A204.1 (cell line): ENCODE measurements at regions not wholly inside any gene's neighbourhood (a gene's known extent, or its start where the extent isn't known, plus 50 kb on each side); places are given as distances from the start of the nearest gene placed in this dataset.

Experiments
- FAIRE-seq: peaks from 2 replicates; lab custom pipeline; 2012; peaks lifted over from hg19 to GRCh38; lab: Jason Lieb, UNC

GRCh38 chr5:3957658-3958057 is 362.0 kb downstream of the IRX1 start:
- no peak for FAIRE-seq

- no peak for FAIRE-seq
Measured at GRCh38 chr5:3958389-3958788, 362.8 kb downstream of the IRX1 start.

GRCh38 chr5:3962113-3962512 is 366.5 kb downstream of the IRX1 start:
- no peak for FAIRE-seq

GRCh38 chr5:3963652-3964051 is 368.0 kb downstream of the IRX1 start:
- FAIRE-seq, result no peak

DNA sequence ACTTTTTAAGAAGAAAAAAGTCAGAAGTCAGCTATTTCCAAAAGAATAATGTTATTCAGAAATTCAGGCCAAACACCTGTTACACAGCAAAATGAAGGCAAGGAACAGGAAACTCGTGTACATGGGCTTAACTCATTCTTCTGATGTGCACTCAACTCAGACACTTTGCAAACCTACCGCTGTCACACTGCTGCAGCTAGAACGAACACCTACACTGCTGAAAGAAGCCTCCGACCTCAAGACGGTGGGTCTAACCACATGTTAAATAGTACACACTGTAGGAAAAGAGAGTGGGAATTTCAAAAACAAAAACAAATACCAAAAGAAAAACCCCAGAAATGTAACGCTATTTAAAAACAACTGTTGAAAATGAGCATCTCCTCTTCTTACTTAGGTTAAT is 384.5 kb downstream of the IRX1 start:
- FAIRE-seq, result no peak

DNA sequence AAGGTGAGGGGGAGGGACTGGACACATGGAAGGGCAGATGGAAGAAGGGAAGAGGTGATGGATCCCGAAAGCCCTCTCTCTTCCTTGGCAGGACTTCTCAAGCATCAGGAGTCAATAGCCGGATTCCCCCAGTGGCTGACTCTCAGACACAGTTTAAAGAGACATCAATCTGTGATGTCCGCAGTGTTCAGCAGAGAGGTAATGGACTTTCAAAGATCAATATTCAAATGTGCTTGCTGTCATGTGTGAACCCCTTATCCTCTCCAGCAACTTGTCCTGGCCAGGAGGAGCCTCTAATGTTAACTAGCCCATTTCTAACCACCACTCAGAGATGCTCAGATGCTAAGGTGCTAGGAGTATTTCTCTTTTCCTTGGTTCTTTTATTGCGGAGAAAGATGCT is 392.2 kb downstream of the IRX1 start:
- FAIRE-seq, result no peak

- no peak for FAIRE-seq
Measured at GRCh38 chr5:3993856-3994473, 398.3 kb downstream of the IRX1 start.

DNA sequence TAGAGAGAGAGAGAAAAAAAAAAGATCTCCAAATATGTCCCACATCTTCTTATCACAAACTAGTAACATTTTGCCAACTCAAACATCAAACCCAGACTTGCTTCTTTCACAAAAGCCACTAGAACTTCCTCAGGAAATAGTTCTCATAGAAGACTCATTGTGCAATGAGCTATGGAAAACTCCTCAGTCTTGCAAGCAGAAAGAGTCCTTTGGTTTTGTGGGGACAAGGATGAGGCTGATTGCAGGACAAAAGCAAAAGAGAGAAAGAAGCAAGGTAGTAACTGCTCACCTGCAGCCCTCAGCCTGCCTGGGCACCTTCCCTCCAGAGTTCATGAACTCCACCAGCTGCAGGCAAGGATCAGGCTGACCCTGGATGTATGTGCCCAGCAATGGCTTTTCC is 399.0 kb downstream of the IRX1 start:
- FAIRE-seq, result no peak

DNA sequence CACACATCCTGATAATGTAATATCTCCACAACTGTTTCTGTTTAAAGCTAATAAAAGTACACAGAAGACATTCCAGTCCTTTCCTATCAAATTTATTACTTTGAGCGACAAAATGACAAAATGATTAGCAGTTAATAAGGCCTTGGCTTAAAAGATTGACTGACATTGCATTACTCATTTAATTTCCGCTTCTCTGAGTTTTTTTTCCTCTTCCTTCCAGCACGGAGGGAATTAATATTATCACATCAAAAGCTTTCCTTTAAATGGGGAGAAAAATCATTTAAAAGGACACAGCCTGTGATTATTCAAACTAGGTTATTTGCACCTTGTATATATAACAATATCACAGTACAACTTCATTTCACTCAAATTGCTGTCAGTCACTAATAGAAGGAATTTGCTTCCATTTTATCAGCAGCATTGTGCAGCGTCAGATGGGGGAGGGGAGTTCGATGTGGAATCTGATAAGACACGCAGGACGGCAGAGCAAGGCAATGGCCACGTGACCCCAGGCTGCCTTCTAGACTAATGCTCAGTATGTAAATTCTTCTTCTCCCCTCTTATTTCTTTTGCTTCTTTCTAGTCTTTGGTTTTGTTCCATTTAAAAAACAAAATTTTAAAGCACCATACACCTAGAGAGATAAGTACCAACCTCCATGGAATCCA is 400.5 kb downstream of the IRX1 start:
- FAIRE-seq, result no peak

GRCh38 chr5:3996707-3997336 is 401.2 kb downstream of the IRX1 start:
- FAIRE-seq, result no peak

GRCh38 chr5:3997670-3998069 is 402.0 kb downstream of the IRX1 start:
- FAIRE-seq, result no peak

- no peak for FAIRE-seq
Measured at GRCh38 chr5:3999929-4000328, 404.3 kb downstream of the IRX1 start.

DNA sequence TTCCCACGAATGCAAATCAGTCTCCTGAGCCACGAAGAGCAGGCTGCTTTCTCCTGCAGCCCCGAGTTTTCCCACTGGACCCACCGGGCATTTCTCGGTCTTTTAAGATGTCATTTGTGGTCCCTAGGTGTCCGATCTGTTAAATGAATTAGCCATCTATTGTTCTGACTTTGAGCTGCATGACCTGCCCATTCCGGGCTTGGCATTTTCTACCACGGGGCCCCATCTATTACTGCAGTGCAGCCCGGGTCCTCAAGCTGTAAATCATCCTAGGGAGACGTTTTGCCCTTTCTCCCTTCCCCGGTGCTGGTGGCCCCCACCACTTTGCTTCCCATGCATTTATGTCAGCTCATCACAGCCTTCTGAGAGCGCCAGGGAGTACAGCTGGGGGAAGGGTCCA is 405.4 kb downstream of the IRX1 start:
- no peak for FAIRE-seq

- FAIRE-seq, result no peak
Measured at GRCh38 chr5:4001758-4002533, 406.3 kb downstream of the IRX1 start.

DNA sequence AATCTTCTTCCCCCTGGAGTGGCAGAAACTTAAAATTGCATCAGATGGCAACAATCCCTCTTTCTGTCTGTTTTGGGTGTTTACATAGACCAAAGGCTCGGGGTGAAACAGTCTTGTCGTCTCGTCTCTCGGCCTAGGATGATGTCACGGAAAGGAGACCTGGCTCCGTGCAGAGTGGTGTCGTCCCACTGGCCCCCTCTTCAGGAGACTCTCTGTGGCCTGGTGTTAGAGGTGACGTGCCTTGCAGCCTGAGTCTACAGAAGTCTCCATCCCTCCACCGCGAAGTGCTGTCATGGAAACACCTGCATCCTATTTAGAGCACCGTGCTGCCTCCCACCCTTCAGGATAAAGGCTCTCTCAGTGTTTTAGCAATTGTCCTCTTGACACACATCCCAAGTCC is 409.7 kb downstream of the IRX1 start:
- FAIRE-seq, result no peak

DNA sequence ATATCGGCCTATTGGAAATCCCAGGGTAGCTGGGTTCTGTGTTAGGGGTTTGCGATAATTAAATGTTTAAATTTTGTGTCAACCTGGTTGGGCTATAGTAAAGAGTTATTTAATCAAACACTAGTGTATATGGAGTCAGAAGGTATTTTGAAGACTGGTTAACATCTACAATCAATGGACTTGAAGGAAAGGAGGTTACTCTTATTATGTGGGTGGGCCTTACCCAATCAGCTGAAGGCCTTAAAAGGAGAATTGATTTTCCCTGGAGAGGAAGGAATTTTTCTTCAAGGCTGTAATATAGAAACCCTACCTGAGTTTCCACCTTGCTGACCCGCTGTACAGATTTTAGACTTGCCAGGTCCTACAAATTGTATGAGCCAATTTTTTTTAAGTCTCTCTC is 411.4 kb downstream of the IRX1 start:
- FAIRE-seq, result no peak

- FAIRE-seq, result no peak
Measured at GRCh38 chr5:4011943-4012342, 416.3 kb downstream of the IRX1 start.

GRCh38 chr5:4013106-4013898 is 417.7 kb downstream of the IRX1 start:
- no peak for FAIRE-seq

DNA sequence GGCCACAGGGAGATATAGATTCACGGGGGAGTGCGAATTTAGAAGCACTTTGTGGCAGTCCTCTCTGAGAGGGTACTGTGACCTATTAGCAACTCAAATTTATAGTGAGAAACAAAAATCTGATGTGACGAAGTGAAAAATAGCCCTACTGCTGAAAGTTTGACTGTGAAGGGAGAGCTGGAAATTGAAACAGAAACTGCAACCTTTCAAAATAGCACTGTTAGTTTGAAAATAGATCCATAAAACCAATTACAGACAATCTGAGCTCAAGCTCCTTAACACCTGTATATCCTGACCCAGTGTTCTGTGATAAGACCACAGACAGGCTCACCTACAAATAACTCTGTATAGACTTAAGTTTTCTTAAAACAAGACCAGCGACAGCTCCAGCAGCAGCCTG is 420.1 kb downstream of the IRX1 start:
- no peak for FAIRE-seq

GRCh38 chr5:4017076-4017803 is 421.6 kb downstream of the IRX1 start:
- no peak for FAIRE-seq

- no peak for FAIRE-seq
Measured at GRCh38 chr5:4018007-4018406, 422.4 kb downstream of the IRX1 start.
